B cell (primary cell): ENCODE measurements at regions not wholly inside any gene's neighbourhood (a gene's known extent, or its start where the extent isn't known, plus 50 kb on each side); places are given as distances from the start of the nearest gene placed in this dataset.

Source experiments
- ATAC-seq: fragments of 200-7000 bp; cut with Tn5 transposase; one replicate; pipeline ENCODE4 v1.10.0; 2021; ENCODE audit warnings: low read depth, mild to moderate bottlenecking, moderate number of reproducible peaks, moderate library complexity
- CTCF ChIA-PET: fragments of 350-600 bp; sonication (Branson Sonifier 250); formaldehyde crosslinking; loops from one replicate; lab custom pipeline; 2021; ENCODE audit warnings: antibody characterized with exemption, inconsistent platforms; lab: Charles Lee
- POLR2A ChIA-PET: fragments of 350-600 bp; sonication (Branson Sonifier 250); formaldehyde crosslinking; loops from one replicate; lab custom pipeline; 2021; ENCODE audit warnings: antibody characterized with exemption; lab: Charles Lee
- DNase-seq: peaks from one replicate; pipeline ENCODE4 v3.0.0; 2013
- H2AFZ ChIP-seq: 2 replicates; pipeline ENCODE4 v1.6.1; 2012; ENCODE audit warnings: mild to moderate bottlenecking, low read depth, low read length; ENCODE audit not compliant: insufficient read depth, poor library complexity, severe bottlenecking
- H3K27ac ChIP-seq, 2 donors: 1 replicate in 1 of 2; 2 replicates in 1 of 2; pipeline ENCODE4 v1.5.1; 2012 to 2013; ENCODE audit warnings: low read length in 2 of 2, mild to moderate bottlenecking in 2 of 2, moderate library complexity in 1 of 2
- H3K27me3 ChIP-seq, 4 experiments: fragments of 200-600 bp in 1 of 4; sonication (generic) in 1 of 4; replicated peaks in 1 of 4; 1 replicate in 2 of 4; 2 replicates in 2 of 4; pipeline versions ENCODE4 v1.6.1 to v1.7.0; 2013 to 2016; ENCODE audit warnings: low read length in 3 of 4, mild to moderate bottlenecking in 2 of 4, mixed read lengths in 1 of 4, moderate library complexity in 1 of 4; ENCODE audit not compliant: insufficient read depth in 4 of 4, control insufficient read depth in 3 of 4; ENCODE audit errors: control extremely low read depth in 1 of 4
- H3K36me3 ChIP-seq, 2 experiments: replicated peaks in 1 of 2; 1 replicate in 1 of 2; 2 replicates in 1 of 2; pipeline versions ENCODE4 v1.6.1 to v1.7.1; 2013; ENCODE audit warnings: low read length in 1 of 2; ENCODE audit not compliant: insufficient read depth in 2 of 2, control insufficient read depth in 1 of 2; ENCODE audit errors: control extremely low read depth in 1 of 2, extremely low read depth in 1 of 2
- H3K4me1 ChIP-seq, 2 donors: fragments of 200-600 bp in 1 of 2; sonication (generic) in 1 of 2; 1 replicate in 1 of 2; 2 replicates in 1 of 2; pipeline versions ENCODE4 v1.5.1 to v1.6.1; 2013 to 2017; ENCODE audit warnings: low read length in 2 of 2; ENCODE audit not compliant: control insufficient read depth in 2 of 2, insufficient read depth in 2 of 2
- H3K4me2 ChIP-seq: replicated peaks from 2 replicates; pipeline ENCODE3; 2012; ENCODE audit warnings: mild to moderate bottlenecking, low read depth, low read length; ENCODE audit not compliant: poor library complexity, severe bottlenecking
- H3K4me3 ChIP-seq, 5 experiments: fragments of 200-600 bp in 1 of 5; sonication (generic) in 1 of 5; 1 replicate in 3 of 5; 2 replicates in 2 of 5; pipeline versions ENCODE4 v1.5.1 to v1.7.0; 2011 to 2016; ENCODE audit warnings: low read length in 4 of 5, mild to moderate bottlenecking in 4 of 5, low read depth in 2 of 5, control low read depth in 1 of 5, moderate library complexity in 1 of 5; ENCODE audit not compliant: insufficient read depth in 1 of 5; ENCODE audit errors: control extremely low read depth in 1 of 5, extremely low read depth in 1 of 5
- H3K79me2 ChIP-seq: fragments of 200-600 bp; sonication (generic); one replicate; pipeline ENCODE4 v1.6.0; 2016; ENCODE audit warnings: low read length; ENCODE audit not compliant: control insufficient read depth, insufficient read depth
- H3K9ac ChIP-seq: fragments of 200-600 bp; sonication (generic); 2 replicates; pipeline ENCODE4 v1.6.1; 2017; ENCODE audit warnings: mild to moderate bottlenecking, low read length, moderate library complexity
- H3K9me3 ChIP-seq, 3 donors: one replicate each; pipeline versions ENCODE4 v1.6.1 to v1.7.1; 2013; ENCODE audit warnings: low read length in 2 of 3; ENCODE audit not compliant: control insufficient read depth in 2 of 3, insufficient read depth in 1 of 3; ENCODE audit errors: control extremely low read depth in 1 of 3
- H4K20me1 ChIP-seq: 2 replicates; pipeline ENCODE4 v1.6.0; 2012; ENCODE audit warnings: mild to moderate bottlenecking, low read length; ENCODE audit not compliant: insufficient read depth, control insufficient read depth, poor library complexity, severe bottlenecking
- H3K27ac Mint-ChIP-seq: one replicate; pipeline ENCODE4 v1.8.0; 2021; ENCODE audit warnings: mixed read lengths
- H3K27me3 Mint-ChIP-seq: one replicate; pipeline ENCODE4 v1.8.0; 2021; ENCODE audit warnings: mixed read lengths
- H3K4me1 Mint-ChIP-seq: one replicate; pipeline ENCODE4 v1.8.0; 2021; ENCODE audit warnings: mixed read lengths
- H3K4me3 Mint-ChIP-seq: one replicate; pipeline ENCODE4 v1.8.0; 2021; ENCODE audit warnings: mixed read lengths
- H3K9me3 Mint-ChIP-seq: one replicate; pipeline ENCODE4 v1.8.0; 2022; ENCODE audit warnings: mixed read lengths; ENCODE audit not compliant: insufficient read depth
- EZH2 ChIP-seq: IDR thresholded peaks from 2 replicates; pipeline ENCODE4 v1.6.1; 2012; ENCODE audit warnings: borderline replicate concordance, low read depth, mild to moderate bottlenecking, moderate library complexity, low read length; ENCODE audit not compliant: insufficient read depth, poor library complexity, severe bottlenecking
- WGBS: methylation state at CpG from one replicate; pipeline ENCODE4 v1.1.5; 2013; ENCODE audit warnings: missing lambda C conversion rate; ENCODE audit not compliant: insufficient coverage; 5-methylcytosine and 5-hydroxymethylcytosine counted together
- intact Hi-C: fragments of 100-400 bp; cut with micrococcal nuclease; formaldehyde crosslinking; loops from one replicate; pipeline ENCODE4 v1.10.0; 2022
- TF ChIP-seq, protein P1 (sequence below): fragments of 200-600 bp; IDR thresholded peaks from one replicate; pipeline ENCODE4 v1.8.0; 2022; ENCODE audit warnings: antibody characterized with exemption, mild to moderate bottlenecking

DNA sequence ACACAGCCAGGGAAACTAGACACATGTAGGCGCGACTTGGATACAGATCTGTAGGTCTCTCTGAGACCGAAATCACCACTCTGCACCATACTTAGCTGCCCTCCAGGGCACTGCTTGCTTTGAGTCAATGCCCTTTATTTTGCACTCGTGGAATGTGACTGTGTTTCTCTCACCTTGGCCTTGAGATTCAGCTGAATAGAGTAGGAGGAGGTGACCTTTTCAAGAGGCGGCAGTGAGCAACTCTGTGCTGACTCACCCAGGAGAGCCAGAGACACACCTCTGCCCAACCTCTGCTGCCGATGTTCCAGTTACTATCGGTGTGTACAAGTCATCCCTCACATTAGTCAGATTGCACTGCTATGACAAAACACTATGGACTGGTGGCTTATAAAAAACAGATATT, 583.4 kb downstream of the VRK1 start:
- H2AFZ ChIP-seq: no peak overlapping the region
- no peak overlapping the region for H3K27ac ChIP-seq
- TF ChIP-seq, protein P1, sequence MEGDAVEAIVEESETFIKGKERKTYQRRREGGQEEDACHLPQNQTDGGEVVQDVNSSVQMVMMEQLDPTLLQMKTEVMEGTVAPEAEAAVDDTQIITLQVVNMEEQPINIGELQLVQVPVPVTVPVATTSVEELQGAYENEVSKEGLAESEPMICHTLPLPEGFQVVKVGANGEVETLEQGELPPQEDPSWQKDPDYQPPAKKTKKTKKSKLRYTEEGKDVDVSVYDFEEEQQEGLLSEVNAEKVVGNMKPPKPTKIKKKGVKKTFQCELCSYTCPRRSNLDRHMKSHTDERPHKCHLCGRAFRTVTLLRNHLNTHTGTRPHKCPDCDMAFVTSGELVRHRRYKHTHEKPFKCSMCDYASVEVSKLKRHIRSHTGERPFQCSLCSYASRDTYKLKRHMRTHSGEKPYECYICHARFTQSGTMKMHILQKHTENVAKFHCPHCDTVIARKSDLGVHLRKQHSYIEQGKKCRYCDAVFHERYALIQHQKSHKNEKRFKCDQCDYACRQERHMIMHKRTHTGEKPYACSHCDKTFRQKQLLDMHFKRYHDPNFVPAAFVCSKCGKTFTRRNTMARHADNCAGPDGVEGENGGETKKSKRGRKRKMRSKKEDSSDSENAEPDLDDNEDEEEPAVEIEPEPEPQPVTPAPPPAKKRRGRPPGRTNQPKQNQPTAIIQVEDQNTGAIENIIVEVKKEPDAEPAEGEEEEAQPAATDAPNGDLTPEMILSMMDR: no peak
- TF ChIP-seq EZH2: no peak
- WGBS: 100% methylated on average over 3 of the region's 7 CpGs
- no peaks in the 10 kb centered on the region for H4K20me1 ChIP-seq
- no peak overlapping the region for H3K4me2 ChIP-seq
- H3K36me3 ChIP-seq: no peaks in the 10 kb centered on the region
- POLR2A ChIA-PET: no interaction called here
- intact Hi-C loops: no loop called here
- no peaks in the 10 kb centered on the region for H3K4me1 Mint-ChIP-seq
- H3K27me3 ChIP-seq: peaks cover 0 to 8% (median 0%) of the 10 kb centered on the region in 4 experiments
- DNase-seq (no peak), ATAC-seq (no peak)
- no peak overlapping the region for H3K4me3 Mint-ChIP-seq
- peaks cover 0 to 7% (median 5%) of the 10 kb centered on the region in 3 donors for H3K9me3 ChIP-seq
- CTCF ChIA-PET: no interaction called here
- H3K27ac Mint-ChIP-seq: no peak overlapping the region
- H3K4me3 ChIP-seq: no peak overlapping the region
- H3K9me3 Mint-ChIP-seq: no peaks in the 10 kb centered on the region
- no peaks in the 10 kb centered on the region for H3K79me2 ChIP-seq
- peaks cover 4% of the 10 kb centered on the region for H3K27me3 Mint-ChIP-seq
- no peak overlapping the region for H3K9ac ChIP-seq
- H3K4me1 ChIP-seq: no peaks in the 10 kb centered on the region

DNA sequence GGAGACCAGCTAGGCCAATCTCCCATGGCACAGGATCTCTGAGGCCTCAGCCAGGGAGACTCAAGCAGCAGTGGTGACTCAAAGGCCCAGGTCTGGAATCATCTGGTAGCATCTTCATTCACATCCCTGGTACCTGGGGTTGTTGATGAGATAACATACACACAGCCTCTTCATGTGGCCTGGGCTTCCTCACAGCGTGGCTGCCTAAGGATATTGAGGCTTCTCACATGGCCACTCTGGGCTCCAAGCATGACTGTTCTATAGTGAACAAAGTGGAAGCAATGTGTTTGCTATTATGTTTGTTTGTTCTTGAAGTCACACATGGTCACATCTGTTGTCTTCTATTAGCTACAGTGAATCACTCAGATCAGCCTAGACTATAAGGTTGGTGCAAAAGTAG, 584.1 kb downstream of the VRK1 start:
- Histone ChIP-seq H3K4me3 (no peak overlapping the region), H4K20me1 (no peaks in the 10 kb centered on the region), H3K9ac (no peak overlapping the region), H2AFZ (no peak overlapping the region), H3K27ac (no peak overlapping the region), H3K27me3 (peaks cover 0 to 8% (median 0%) of the 10 kb centered on the region in 4 experiments), H3K4me1 (no peaks in the 10 kb centered on the region), H3K4me2 (no peak overlapping the region), H3K79me2 (no peaks in the 10 kb centered on the region), H3K9me3 (peaks cover 0 to 7% (median 5%) of the 10 kb centered on the region in 3 donors), H3K36me3 (no peaks in the 10 kb centered on the region)
- no peak for ATAC-seq
- Mint-ChIP-seq H3K27me3 (peaks cover 7% of the 10 kb centered on the region), H3K9me3 (no peaks in the 10 kb centered on the region), H3K4me3 (no peak overlapping the region), H3K4me1 (no peaks in the 10 kb centered on the region), H3K27ac (no peak overlapping the region)
- intact Hi-C loops: no loop called here
- 71% methylated on average over 1 of the region's 1 CpG for WGBS
- TF ChIP-seq, protein P1: no peak
- no peak for TF ChIP-seq EZH2
- ChIA-PET POLR2A (no interaction called here), CTCF (no interaction called here)
- DNase-seq: no peak
